NCI-H526 treated with DMSO at 0.1 percent for 48 hours (cell line): ENCODE measurements at regions not wholly inside any gene's neighbourhood (a gene's known extent, or its start where the extent isn't known, plus 50 kb on each side); places are given as distances from the start of the nearest gene placed in this dataset.
"Not testable (repeated sequence)": the region's sequence is repeated elsewhere in the genome, so short reads cannot be mapped to it uniquely, and the experiment has no call there.

Experiments used
- DNase-seq: peaks from one replicate; lab custom pipeline; 2025; lab: John Stamatoyannopoulos, UW

DNA sequence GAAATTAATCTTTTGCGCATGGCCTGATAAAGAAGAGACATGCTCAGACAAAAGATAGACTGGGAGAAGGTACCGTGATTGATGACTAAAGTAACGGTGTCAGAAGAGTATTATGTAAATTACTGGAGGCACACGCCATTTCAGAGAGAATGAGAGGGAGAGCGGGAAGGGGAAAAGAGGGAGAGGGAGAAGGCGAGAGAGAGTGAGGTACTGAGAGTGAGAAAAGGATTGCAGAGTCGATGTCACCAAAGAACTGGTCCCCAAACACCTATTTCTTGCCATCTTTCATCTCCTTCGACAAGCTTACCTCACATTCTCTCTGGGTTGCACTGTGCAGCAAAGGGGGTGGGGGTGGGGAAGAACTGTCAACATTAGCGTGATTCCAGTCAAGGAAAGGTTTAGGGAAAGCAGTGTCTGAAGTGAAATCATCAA, 673.7 kb downstream of the BCL11A start:
- DNase-seq, result no peak

DNA sequence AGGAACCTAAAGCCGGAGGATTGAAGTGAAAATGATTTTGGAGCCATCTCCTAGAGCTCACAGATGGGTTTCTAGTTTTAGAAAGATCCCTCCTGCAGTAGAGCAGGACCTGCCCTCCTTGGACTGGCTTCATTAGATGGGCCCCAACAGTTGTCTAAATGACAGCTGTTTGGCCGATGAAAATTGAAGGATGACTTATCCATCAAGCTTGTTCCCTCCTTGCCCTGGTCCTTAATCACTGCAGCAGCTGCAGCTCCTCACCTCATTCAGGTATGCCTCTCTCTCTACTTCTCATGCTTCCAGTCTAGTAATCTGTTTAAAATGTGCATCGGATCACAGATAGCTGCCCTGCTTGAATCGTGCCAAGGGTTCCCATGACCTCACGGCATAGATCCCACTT, 677.6 kb downstream of the BCL11A start:
- DNase-seq, result no peak

DNA sequence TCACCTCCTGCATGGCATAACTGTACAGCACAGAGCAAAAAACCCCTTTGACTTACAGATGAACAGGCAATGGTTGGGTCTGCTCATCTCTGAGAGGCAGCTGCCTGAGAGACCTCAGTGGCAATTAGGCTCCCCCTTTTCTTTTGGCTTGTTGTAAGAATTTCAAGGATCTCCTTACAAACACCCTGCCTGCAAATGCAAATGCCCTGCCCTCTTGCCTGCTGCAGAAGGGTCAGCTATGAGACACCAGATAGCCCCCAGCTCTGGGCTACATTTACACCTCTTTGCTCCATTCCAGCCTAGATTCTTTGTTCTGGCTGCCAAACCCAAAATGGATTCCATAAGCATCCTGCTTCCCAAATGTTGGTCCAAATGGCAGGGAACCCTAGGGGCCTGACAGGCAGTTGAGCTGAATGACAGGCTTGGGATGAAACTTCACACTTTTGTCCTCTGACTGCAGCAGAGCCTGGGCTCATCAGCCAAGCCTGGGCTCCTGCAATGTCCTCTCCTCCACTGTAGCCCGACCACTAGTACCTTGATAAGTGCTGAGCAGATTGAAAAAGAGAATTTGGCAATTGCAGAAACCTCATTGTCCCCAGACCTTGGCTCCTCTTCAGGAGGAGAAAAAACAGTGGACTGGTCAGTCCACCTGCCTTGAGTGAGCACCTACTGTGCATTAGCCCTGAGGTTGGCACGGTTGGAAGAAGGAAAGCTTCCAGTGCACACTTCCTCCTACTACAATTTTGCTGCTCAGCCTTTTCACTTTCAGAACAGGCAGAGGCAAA, 678.3 kb downstream of the BCL11A start:
- DNase-seq, result no peak

DNA sequence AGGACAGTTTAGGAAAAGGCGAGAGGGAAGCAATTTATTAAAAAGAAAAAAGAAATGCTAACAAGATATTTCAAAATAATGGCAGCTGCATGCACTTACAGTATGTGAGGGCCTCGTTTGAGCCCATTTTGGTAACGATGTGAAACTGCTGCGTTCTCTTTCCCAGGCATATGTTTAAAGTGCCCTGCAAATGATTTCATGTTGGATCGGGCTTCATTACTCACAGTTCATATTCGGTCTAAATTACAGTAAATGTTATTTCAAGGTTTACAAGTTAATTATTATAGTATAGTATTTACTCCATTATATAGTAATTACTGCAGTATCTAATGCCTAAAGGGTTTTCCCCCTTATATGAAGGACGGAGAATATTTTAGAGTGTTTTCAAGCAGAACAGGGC, 679.1 kb downstream of the BCL11A start:
- no peak for DNase-seq

DNA sequence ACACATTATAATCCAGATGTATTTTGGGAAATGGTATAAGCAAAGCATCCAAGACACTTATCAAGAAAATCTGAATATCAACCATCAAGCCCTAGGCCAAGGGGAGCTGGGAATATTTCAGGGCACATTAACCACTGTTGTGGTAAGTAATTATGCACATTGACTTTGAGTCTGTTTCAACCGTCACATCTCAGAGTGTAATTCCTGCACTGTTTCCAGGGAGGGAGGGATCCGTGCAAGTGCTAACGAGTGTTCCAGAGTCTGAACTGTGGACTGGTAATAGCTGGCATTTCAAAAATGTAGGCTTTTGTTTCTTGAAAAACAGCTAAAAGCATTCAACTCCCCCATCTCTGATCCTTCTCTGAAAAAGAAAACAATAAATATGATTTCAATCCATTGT, 681.6 kb downstream of the BCL11A start:
- no peak for DNase-seq

DNA sequence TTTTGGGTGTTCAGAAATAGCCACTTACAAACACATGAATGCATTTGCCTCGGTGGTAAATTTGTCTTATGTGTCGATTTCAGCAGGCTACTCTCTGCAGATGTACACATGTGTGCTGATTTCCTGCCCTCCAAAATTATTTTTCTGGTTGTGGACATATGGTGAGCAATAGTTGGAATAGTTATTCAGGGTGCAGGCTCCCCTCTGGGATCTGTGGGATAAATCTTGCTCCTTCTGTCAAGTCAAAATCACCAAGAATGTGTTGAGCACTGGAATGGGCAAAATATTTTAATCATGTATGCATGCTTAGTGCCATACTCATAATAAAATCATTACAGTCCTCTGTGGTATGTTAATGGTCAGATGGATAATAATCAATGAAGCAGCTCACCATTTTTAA, 684.5 kb downstream of the BCL11A start:
- DNase-seq, result no peak

DNA sequence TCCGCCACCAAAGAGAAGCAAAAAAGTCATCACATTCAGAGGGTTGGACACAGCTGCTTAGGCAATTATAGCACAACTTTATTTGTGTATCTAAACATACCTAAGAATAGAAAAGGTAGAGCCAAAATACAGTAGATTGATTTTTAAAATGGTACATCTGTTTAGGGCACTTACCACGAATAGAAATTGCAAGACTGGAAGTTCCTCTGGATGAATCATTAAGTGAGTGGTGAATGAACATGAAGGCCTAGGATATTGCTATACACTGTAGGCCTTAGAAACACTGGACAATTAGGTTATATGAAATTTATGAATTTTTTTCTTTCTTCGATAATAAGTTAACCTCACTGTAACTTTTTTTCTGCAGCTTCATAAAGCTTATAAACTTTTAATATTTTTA, 687.0 kb downstream of the BCL11A start:
- no peak for DNase-seq

DNA sequence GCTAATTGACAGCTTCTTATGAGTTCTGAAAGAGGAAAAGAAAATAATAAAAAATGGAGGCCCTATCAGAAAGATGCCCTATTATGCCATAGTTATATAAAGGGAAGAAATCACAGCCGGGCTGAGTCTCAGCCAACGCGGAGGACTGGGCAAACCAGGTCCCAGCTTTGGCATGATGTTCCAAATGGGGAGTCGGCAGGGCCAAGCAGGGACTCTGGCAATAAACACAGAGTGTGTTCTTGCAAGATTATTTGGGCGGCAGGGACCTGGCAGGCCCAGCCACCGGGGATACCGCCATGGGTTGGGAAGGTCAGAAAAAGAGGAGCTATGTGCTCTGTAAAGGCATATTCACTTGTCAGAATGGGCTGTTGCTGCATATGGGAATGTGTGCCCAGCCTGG, 694.9 kb downstream of the BCL11A start:
- no peak for DNase-seq

DNA sequence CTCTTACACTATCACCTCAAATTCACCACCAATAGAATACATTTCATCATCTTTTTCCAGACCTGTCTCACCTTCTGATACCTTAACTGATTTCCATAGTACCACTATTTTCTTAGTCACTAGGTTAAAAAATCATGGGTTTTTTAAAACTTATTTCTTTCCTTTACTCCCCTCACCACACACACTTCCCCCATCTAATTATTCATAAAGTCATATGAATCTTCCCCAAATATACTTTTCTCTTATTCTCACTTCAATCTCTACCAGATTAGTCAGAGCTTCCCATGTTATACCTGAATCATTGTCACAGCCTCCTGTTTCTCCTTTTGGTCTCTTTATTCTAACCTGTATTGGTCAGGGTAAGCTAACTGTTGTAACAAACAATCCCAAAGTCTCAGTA, 696.3 kb downstream of the BCL11A start:
- DNase-seq, result no peak

DNA sequence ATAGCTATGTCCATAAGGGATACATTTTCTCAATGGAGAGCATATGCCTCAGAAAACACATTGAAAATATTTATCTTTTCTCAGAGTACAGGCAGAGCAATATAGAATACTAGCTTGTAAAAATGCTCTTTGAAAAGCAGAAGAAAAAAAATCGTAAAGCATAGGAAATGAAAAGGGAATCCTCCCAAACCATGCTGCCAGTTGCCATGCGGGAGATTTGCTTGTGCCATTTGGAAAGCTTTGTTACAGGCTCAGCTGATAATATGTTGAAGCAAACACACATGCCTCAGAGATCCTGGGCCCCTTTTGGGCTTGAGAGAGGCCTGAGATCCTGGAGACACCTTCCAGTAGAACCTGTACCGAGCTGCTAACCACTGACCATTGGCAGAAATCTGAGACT, 697.1 kb downstream of the BCL11A start:
- no peak for DNase-seq

DNA sequence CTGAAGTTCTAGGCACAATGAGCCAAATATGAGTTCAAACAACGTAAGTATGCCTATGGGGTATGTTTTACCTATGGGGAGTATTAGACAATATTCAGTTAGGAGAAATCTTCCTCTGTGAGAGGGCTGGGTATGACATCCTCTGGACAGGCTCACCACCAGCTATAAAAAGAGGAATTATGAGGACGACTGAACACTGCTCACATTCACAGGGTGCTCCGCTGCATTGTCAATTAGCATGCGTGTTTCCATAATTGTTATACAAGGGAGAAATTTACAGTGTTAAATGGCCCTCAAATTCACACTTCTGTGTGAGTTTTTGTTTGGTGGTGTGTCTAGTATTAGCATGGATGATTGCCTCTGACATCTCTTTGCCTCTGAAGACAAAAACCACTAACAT, 700.4 kb downstream of the BCL11A start:
- DNase-seq, result no peak

DNA sequence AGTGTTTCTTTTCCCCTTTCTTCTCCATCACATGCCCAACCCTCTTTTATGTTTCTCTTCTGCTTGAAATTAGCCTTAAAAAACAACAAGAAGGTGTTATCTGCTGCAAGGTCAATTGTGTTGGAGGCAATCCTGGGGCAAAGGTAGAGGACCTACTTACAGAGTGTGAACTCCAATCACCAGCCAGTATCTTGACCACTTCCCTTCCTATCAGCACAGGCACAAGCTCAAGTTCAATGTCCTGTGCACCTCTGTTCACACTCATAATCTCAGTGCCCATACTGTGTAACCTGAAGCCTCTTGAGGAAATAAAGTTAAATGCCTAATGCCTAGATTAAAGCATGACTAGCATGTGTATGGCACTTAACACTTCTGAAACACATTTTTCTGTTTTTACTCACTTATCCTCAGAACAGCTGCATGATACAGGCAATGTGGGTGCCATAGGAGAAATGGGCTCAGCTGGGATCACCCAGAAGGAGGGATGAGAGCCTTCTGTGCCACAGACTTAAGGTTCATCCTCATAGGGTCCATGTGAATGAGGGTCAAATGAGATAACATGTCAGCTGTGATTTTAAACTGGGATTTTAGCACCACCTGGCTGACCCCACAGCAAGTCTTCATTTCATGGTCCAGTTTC, 701.5 kb downstream of the BCL11A start:
- no peak for DNase-seq

DNA sequence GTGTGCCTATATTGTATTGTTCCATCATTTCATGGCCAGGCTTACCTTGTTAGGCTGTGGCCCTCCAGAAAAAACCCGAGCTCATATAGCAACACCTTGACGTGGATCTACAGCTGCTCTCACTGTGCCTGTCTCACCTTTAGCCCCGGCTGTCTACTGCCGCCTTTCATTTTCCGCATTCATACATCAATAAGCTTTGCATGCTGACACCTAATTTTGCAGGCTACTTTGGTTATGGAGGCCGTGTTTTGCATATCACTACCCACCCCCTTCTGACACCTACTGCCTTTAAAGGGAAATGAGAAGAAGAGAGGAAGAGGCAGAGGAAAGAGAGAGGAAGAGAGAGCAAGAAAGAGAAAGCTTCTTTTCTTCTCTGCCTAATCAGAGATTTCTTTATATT, 702.9 kb downstream of the BCL11A start:
- DNase-seq, result peak; percentile 94

DNA sequence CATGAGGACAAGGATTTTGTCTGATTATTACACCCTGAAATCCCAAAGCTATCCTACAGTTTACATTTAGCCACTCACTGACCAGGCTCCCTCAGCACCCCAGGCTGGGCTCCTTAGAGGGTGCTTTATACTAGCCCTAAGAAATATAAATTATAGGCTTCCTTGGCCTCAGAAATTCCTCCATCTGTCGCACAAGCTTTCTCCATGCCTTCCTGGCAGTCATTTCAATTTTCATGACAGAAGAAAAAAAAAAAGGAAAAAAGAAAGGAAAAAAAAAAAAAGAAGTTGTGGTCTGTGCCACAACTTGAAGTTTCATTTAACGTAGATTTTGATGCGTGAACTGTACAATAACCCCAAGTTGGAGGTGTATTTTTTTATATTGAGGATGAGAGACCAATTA, 719.5 kb downstream of the BCL11A start:
- no peak for DNase-seq

DNA sequence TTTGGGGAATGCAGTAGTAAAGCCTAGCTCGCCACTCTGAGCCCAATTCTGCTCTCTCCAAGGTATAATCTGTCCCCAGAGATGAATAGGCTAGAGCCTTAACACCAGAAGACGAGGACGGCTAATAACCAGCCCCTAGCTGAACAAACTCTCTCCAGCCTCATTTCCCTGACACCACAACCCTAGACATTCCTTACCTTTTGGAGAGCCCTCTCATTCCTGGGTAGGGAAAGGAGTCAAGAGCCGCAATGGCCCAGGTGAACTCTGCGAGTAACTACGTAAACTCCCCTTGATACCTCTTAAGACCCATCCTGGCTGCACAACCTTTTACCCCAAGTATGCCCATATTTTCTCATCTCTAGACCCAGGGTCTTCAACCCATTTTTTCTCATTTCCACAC, 722.9 kb downstream of the BCL11A start:
- DNase-seq, result no peak

DNA sequence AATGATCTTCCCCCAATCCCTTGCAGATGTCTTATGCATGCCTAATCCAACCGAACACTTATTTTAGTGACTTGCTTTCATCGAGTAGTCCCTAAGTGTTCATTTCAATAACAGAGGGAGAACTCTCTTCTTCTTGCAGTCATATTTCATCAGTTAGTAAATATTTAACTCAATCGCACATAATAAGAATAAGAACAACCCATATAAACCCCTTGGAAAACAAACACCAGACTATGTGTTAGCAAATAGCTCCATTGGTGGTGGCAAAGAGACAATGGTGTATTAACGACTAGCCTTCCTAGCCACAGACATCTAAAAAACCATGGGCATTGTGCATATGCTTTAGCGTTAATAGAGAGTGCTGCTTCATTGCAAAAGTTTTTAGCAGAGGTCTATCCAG, 725.8 kb downstream of the BCL11A start:
- DNase-seq, result no peak

DNA sequence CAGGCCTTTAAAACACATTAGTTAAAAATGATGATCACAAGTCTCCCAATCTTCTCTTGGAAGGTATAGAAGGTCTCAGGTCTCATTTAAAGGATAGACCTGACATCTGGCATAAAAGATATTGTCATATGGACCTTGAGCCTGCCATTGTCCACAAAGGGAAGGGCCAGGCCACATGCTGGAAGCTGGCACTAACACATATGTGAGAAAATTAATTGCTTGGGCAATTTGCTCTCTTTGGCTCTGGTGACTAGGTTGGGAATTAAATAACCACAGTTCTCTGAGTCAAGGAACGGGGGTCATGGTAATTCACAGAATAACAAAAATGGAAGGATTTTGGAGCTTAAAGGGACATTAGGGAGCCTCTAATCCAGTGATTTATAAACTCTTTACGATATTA, 727.3 kb downstream of the BCL11A start:
- no peak for DNase-seq

DNA sequence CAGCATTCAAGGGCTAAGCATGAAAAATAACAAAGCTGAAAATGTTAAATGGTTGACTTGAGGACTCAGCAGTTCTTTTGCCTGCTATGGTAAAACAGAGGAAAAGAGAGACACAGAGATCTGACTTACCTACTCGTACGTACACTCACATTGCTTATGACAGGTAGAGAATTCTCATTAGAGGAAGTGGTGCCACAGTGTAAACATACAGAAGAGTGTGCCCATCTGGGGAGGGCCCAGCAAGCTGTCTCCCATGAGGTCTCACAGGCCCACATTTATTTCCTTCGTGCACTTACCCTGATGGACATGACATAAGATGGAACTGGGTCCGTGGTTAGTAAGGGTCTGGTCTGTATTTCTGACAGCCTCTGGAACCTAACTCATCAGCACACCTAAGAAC, 729.1 kb downstream of the BCL11A start:
- DNase-seq, result no peak

DNA sequence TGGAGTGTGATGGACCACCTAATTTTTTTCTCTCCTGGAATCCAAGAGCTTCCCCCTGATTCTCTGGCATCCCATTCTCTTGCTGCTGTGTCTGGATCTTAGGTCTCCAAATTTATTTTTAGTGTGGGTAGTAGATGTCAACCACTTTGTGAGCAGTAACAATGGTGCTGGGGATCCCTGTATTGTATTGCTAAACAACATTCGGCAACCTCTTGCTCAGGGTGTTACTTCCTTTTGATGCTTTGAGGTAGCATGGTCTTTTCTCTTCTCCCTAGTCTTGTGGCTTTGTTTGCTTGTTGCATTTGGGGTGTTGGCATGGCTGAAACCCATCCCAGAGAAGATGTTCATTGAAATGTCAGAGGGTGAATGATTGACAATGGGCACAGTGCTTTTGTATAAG, 737.4 kb downstream of the BCL11A start:
- no peak for DNase-seq

DNA sequence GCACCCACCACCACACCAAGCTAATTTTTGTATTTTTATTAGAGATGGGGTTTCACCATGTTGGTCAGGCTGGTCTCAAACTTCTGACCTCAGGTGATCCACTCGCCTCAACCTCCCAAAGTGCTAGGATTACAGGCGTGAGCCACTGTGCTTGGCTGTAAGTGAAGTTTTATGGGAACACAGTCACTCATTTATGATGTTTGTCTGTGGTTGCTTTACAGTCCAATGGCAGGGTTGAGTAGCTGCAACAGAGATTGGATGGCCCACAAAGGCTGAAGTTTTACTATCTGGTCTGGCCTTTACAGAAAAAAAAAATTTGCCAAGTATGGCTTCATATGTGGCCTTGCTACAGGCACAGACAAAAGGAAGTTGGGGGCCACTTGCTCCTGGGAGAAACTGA, 743.2 kb downstream of the BCL11A start:
- DNase-seq, result not testable (repeated sequence)

DNA sequence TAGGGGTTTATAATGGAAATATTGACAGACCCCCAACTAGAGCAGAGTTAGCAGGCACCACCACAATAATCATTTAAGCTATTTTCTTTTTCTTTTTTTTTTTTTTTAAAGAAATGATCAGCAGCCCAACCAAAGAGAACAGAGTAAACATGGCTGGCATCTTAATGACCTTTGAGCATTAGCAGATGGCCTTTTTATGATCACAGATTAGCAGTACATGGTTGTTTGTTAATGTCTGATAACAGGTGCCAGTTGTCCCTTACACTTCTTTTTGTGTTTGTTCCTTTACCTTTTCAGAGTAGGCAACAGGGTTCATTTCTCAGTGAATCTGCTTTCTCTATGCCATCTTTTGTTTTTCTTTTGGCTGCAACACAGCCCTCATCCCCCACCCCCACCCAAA, 747.0 kb downstream of the BCL11A start:
- no peak for DNase-seq

DNA sequence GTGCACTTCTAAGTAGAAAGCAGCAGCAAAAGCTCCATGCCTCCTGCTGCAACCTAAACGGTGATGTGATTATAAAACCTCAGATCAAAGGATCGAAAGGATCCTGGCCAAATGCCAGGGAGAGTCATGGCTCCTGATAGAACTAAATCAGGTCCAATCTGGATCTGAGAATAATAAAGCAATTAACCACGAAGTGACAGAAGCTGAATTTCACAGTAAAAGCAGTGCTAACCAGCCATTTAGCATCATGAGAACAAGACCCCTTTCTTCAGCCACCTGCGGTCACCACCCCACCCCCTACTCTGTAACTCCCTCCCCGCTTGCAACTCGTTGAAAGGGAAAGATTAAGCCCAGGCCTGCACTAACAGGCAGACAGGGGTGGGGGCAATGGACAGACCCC, 748.7 kb downstream of the BCL11A start:
- no peak for DNase-seq

DNA sequence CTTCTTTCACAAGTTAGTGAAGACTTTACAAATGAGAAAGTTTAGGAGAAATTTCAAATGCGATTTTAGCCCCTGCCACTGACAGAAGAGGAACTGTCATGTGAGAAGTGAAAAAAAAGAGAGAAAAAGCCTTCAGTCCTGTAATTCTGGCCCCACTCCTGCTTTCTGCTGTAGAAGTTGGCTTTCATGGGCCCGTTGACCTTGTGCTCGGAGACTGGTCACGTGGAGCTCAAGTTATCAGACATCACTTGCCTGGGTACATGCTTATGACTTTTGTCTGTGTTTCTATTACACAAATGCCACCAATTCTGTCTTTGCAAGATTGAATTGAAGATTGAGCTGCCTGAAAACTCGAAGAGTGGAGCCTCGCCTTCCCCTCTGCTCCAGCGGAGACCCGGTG, 749.9 kb downstream of the BCL11A start:
- no peak for DNase-seq

DNA sequence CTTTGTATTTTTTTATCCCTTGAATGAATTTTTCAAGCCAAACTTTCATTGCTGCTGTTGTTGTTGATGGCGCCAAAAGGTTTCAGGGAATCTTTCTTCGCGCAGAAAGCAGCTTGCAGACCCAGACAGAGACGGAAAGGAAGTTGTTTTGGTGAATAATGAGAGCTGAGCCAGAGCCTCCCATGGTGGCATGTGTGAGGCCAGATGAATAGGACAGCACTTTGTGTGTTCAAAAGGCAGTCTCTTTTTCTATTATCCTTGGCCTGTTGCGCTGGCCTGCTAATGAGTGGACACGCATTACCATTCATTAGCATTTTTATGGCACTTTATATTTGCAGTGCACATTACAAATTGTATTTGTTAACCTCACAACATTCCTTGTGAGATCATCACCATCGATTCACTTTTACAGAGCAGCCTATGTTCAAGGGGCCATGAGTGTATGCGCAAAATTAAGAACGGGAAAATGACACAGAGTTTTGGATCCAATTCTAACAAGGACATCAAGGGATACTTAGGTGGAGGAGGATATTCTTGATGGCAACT, 754.7 kb downstream of the BCL11A start:
- DNase-seq, result no peak
